Gastroesophageal sphincter (tissue), 3 donors: ENCODE measurements at regions not wholly inside any gene's neighbourhood (a gene's known extent, or its start where the extent isn't known, plus 50 kb on each side); places are given as distances from the start of the nearest gene placed in this dataset.

ENCODE experiments used
- EP300 ChIP-seq: sonication (generic); formaldehyde crosslinking; IDR thresholded peaks from one replicate; pipeline ENCODE4 v1.6.1; 2017; ENCODE audit warnings: antibody characterized with exemption, mild to moderate bottlenecking
- POLR2AphosphoS5 ChIP-seq: sonication (generic); formaldehyde crosslinking; IDR thresholded peaks from one replicate; pipeline ENCODE4 v1.6.1; 2017; ENCODE audit warnings: antibody characterized with exemption
- TF ChIP-seq, protein P1 (sequence below), 4 experiments: fragments of 200-600 bp in 2 of 4; fragments of 450-650 bp in 2 of 4; sonication (generic) in 1 of 4; IDR thresholded peaks; one replicate each; pipeline ENCODE4 v1.5.1; 2017 to 2019; ENCODE audit warnings: antibody characterized with exemption in 4 of 4, mild to moderate bottlenecking in 2 of 4, moderate library complexity in 2 of 4

DNA sequence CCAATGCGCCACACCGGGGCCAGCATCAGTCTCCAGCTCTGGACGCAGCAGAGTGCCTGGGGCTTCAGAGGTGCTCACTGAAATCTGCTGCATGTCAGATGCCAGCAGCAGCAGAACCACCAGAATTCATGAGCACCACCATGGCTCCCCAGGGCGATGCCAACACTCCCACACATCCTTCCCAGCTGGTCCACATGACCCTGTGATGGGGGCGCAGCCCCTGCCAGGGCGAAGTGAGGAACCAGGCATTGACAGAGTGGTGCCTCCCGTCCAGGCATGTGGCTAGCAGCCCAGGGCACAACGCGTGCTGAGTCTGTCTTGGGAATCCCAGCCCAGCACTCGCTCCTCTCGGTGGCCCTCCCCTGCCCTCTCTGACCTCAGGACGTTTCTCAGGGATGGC lies 80.4 kb downstream of the DHCR7 start:
- TF ChIP-seq, protein P1, sequence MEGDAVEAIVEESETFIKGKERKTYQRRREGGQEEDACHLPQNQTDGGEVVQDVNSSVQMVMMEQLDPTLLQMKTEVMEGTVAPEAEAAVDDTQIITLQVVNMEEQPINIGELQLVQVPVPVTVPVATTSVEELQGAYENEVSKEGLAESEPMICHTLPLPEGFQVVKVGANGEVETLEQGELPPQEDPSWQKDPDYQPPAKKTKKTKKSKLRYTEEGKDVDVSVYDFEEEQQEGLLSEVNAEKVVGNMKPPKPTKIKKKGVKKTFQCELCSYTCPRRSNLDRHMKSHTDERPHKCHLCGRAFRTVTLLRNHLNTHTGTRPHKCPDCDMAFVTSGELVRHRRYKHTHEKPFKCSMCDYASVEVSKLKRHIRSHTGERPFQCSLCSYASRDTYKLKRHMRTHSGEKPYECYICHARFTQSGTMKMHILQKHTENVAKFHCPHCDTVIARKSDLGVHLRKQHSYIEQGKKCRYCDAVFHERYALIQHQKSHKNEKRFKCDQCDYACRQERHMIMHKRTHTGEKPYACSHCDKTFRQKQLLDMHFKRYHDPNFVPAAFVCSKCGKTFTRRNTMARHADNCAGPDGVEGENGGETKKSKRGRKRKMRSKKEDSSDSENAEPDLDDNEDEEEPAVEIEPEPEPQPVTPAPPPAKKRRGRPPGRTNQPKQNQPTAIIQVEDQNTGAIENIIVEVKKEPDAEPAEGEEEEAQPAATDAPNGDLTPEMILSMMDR (IDR thresholded peaks at IDR 0.05): no peak
- TF ChIP-seq EP300: no peak
- no peak for TF ChIP-seq POLR2AphosphoS5
